Choroid plexus epithelial cell (primary cell): ENCODE measurements at regions not wholly inside any gene's neighbourhood (a gene's known extent, or its start where the extent isn't known, plus 50 kb on each side); places are given as distances from the start of the nearest gene placed in this dataset.

Source experiments
- DNase-seq: peaks from one replicate; pipeline ENCODE4 v3.0.0-alpha.2; 2010; ENCODE audit warnings: low read depth
- H3K4me3 ChIP-seq: 2 replicates; pipeline ENCODE4 v1.5.1; 2011; ENCODE audit warnings: low read depth, mild to moderate bottlenecking, control low read depth, low read length, moderate library complexity
- TF ChIP-seq, protein P1 (sequence below): conservative IDR thresholded peaks from 2 replicates; pipeline ENCODE4 v1.5.1; 2011; ENCODE audit warnings: low read depth, mild to moderate bottlenecking, control low read depth, inconsistent platforms, low read length, moderate library complexity

DNA sequence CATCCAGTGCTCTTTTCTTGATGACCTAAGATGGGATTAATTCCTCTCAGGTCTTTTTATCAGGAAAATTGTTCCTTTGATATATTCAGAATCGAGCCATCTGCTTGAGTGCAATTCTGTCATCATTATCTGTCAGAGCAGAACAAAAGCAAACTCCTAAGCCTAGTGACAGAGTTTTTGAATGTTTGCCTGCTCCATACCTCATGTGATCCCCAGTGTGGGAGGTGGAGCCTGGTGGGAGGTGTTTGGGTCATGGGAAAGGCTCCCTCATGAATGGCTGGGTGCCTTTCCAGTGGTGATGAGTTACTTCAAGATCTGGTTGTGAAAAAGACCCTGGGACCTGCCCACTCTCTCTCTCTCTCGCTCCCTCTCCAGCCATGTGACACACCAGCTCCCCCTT, 628.2 kb downstream of the CDH11 start:
- no peak overlapping the region for H3K4me3 ChIP-seq
- no peak for DNase-seq
- TF ChIP-seq, protein P1, sequence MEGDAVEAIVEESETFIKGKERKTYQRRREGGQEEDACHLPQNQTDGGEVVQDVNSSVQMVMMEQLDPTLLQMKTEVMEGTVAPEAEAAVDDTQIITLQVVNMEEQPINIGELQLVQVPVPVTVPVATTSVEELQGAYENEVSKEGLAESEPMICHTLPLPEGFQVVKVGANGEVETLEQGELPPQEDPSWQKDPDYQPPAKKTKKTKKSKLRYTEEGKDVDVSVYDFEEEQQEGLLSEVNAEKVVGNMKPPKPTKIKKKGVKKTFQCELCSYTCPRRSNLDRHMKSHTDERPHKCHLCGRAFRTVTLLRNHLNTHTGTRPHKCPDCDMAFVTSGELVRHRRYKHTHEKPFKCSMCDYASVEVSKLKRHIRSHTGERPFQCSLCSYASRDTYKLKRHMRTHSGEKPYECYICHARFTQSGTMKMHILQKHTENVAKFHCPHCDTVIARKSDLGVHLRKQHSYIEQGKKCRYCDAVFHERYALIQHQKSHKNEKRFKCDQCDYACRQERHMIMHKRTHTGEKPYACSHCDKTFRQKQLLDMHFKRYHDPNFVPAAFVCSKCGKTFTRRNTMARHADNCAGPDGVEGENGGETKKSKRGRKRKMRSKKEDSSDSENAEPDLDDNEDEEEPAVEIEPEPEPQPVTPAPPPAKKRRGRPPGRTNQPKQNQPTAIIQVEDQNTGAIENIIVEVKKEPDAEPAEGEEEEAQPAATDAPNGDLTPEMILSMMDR: no peak

DNA sequence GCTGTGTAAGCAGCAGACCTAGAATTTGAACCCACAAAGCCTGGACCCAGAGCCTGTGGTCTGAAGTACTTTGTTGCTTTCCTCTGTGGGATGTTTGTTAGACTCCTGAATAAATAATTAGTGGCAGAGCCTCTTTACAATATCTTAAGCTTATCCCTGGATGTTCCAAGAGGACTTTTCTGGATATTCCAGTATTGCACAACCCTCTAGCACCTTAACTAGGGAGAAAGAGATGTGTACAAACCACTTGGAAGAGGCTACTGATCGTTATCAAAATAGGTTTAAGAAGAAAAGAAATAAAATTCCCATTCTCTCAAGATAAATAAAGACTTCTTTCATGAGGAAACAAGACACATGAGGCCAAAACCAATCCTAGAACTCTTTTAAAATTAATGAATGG, 632.4 kb downstream of the CDH11 start:
- TF ChIP-seq, protein P1: no peak

DNA sequence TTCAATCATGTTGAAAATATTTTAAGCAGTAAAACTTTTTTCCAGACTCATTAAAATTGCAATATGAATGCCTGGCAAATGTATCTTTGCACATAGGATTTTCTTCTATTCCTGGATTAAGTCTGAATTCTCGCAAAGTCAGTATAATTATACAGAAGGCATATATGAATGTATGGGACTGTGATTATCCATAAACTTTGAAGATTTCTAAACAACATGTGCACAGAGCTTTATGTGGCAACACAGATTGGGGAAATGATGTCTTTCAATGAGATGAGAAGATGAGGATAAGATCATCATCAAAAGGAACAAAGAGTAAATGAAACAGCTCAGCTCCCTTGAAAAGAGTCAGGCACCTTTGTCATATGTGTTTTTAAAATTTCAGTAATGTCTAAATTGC, 635.3 kb downstream of the CDH11 start:
- DNase-seq: no peak
- no peak overlapping the region for H3K4me3 ChIP-seq
- TF ChIP-seq, protein P1: no peak

More for the DNA sequence above, 632.4 kb downstream of the CDH11 start:
- no peak for DNase-seq
- no peak overlapping the region for H3K4me3 ChIP-seq

DNA sequence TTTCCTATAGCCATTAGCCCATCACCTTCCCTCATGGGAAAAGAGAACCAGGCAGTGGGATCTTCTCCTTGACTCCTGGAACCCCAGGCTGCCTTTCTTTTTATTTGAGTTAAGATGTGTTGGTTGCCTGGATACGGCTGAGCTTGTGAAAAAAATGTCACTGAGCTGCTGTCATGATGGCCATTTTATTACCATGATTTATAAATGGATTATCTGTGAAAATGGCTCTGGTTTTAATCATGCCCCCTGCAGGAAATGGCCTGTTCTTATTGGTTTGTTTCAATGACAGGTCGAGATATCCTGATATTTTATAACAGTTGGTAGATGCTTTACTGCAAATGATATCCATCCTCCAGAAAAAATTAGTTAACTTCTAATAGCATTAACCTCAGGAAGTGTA, 640.4 kb downstream of the CDH11 start:
- DNase-seq: no peak
- TF ChIP-seq, protein P1: no peak
- H3K4me3 ChIP-seq: no peak overlapping the region

DNA sequence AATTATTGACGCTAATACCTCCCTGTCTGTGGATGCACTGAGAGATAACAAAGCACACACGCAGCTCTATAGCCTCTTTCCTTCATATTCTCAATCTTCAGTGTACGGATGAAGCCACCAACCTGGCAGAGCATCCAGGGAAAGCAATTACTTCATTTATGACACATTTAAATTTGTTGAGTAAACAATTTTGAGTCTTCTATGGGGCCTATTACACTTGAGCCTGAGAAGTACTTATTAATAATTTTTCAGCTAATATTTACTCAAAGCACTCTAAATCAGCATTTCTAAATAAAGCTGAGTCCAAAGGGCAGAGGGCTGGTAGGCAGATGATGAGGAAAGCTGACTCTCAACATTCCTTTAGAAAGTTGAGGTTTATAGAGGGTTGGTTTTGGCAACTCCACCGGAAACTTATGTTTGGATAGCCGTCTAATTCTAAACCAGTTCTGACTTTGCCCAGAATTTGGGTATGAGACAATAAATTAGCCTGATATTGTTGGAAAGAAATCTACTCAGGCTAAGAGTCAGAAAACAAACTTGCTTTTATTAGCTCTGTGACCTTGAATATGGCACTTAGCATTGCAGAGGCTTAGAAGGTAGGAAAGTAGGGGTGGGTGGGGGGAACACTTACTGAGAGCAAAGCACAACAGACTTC, 643.5 kb downstream of the CDH11 start:
- TF ChIP-seq, protein P1: no peak
- no peak overlapping the region for H3K4me3 ChIP-seq
- DNase-seq: peak; percentile 91

DNA sequence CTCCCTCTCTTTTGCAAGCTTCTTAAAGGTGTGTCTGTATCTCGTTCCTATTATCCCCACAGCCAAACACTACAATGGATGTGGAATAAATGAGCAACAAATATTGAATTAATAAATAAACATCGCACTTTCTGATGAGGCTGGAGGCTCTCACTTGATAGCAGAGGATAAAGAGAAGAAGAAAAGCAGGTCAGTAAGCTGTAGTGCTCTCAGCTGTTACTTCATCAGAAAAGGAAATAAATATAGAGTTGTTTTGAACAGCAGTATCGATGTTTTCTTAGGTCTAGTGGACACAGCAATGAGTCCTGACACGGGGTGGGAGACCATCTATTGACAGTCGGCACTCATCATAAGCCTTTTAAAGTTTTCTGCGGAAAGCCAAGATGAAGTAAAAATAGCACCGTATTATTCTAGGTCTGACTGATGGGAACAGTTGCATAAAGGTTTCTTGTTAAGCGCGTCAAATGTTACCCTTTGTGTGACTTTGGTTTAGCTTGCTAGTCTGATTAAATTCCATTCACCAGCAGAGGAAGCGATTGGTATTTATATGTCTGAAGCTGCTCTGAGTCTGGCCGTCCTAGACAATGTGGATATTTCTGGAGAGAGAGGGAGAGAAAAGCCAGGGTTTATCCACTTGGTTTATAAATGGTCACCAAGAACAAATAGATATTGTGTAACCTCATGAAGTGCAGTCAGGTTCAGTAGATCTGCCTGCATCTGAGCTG, 646.1 kb downstream of the CDH11 start:
- peak; percentile 92 for DNase-seq
- H3K4me3 ChIP-seq: no peak overlapping the region
- TF ChIP-seq, protein P1: no peak

DNA sequence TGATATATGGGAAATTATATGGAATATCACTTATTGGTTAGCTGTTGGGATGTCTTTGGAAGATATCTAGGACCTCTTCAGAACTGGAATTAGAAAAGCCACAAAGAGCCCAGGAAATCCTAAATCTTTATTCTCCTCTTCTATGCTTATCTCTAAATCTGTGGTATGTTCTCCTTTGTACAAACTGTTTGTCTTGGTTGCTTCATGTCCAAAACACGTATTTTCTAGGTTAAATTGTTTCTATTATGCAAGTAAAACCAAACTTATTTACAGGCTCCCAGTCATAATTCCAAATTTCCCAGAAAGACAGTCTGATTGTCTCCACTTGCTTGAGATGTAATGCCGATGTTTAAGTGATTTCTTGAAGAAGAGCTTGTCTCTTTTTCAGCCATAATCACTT, 650.9 kb downstream of the CDH11 start:
- H3K4me3 ChIP-seq: no peak overlapping the region
- DNase-seq: peak; percentile 48
- TF ChIP-seq, protein P1: no peak
